IMR-90 (cell line): ENCODE measurements at regions not wholly inside any gene's neighbourhood (a gene's known extent, or its start where the extent isn't known, plus 50 kb on each side); places are given as distances from the start of the nearest gene placed in this dataset.

ENCODE experiments used
- ATAC-seq: fragments of 200-7000 bp; cut with Tn5 transposase; 2 replicates; pipeline ENCODE4 v1.9.1; 2020; ENCODE audit warnings: low read depth, mild to moderate bottlenecking, moderate library complexity
- BruUV-seq: library from RNA; stranded (reverse); fragments of 400-500 nt; replicated peaks from 2 replicates; lab custom pipeline; 2021; lab: Mats Ljungman, UMichigan
- CTCF ChIA-PET: fragments of 300-600 bp; formaldehyde crosslinking; extraction: SDS; loops from one replicate; lab custom pipeline; 2021; ENCODE audit warnings: antibody characterized with exemption; lab: Yijun Ruan, JAX
- POLR2A ChIA-PET: fragments of 300-600 bp; sonication (Branson Sonifier 250); formaldehyde crosslinking; loops from one replicate; lab custom pipeline; 2022; ENCODE audit warnings: antibody characterized with exemption; ENCODE audit not compliant: unreplicated experiment; lab: Charles Lee
- DNase-seq: peaks from one replicate; pipeline ENCODE4 v3.0.0; 2013
- H2AFZ ChIP-seq: replicated peaks from 2 replicates; pipeline ENCODE3; 2013; ENCODE audit warnings: low read length, mild to moderate bottlenecking; ENCODE audit not compliant: poor library complexity
- H2AK5ac ChIP-seq: 2 replicates; pipeline ENCODE4 v1.6.1; 2013; ENCODE audit warnings: low read depth, low read length, inconsistent platforms
- H2AK9ac ChIP-seq: replicated peaks from 2 replicates; pipeline ENCODE3; 2013; ENCODE audit warnings: mild to moderate bottlenecking, low read depth, low read length, moderate library complexity; ENCODE audit not compliant: poor library complexity
- H2BK120ac ChIP-seq: 2 replicates; pipeline ENCODE4 v1.6.1; 2013; ENCODE audit warnings: low read depth, low read length, inconsistent platforms
- H2BK15ac ChIP-seq: 3 replicates; pipeline ENCODE4 v1.6.1; 2013; ENCODE audit warnings: low read depth, low read length, inconsistent platforms
- H2BK20ac ChIP-seq: 2 replicates; pipeline ENCODE4 v1.6.1; 2013; ENCODE audit warnings: low read depth, mild to moderate bottlenecking, inconsistent platforms, low read length, moderate library complexity
- H2BK5ac ChIP-seq: 2 replicates; pipeline ENCODE4 v1.6.1; 2013; ENCODE audit warnings: mild to moderate bottlenecking, low read depth, low read length, inconsistent platforms; ENCODE audit not compliant: poor library complexity, severe bottlenecking
- H3K14ac ChIP-seq: replicated peaks from 2 replicates; pipeline ENCODE4 v1.6.1; 2013; ENCODE audit warnings: low read depth, low read length, inconsistent platforms
- H3K18ac ChIP-seq: 2 replicates; pipeline ENCODE4 v1.6.1; 2013; ENCODE audit warnings: low read depth, low read length, control low read depth
- H3K23ac ChIP-seq: 2 replicates; pipeline ENCODE4 v1.6.1; 2013; ENCODE audit warnings: low read depth, low read length, inconsistent platforms
- H3K27ac ChIP-seq: 2 replicates; pipeline ENCODE4 v1.5.1; 2013; ENCODE audit warnings: mild to moderate bottlenecking, control low read depth, low read length; ENCODE audit not compliant: insufficient read depth
- H3K27me3 ChIP-seq: 2 replicates; pipeline ENCODE4 v1.6.1; 2013; ENCODE audit warnings: low read length; ENCODE audit not compliant: control insufficient read depth, insufficient read depth
- H3K36me3 ChIP-seq: 2 replicates; pipeline ENCODE4 v1.6.1; 2013; ENCODE audit warnings: low read length, mixed read lengths; ENCODE audit not compliant: control insufficient read depth, insufficient read depth
- H3K4ac ChIP-seq: 2 replicates; pipeline ENCODE4 v1.6.1; 2013; ENCODE audit warnings: low read depth, low read length, inconsistent platforms
- H3K4me1 ChIP-seq: 2 replicates; pipeline ENCODE4 v1.6.1; 2013; ENCODE audit warnings: low read length, mixed read lengths; ENCODE audit not compliant: control insufficient read depth, insufficient read depth
- H3K4me2 ChIP-seq: 2 replicates; pipeline ENCODE4 v1.6.1; 2013; ENCODE audit warnings: low read depth, mild to moderate bottlenecking, control low read depth, low read length, moderate library complexity
- H3K4me3 ChIP-seq: 2 replicates; pipeline ENCODE4 v1.5.1; 2013; ENCODE audit warnings: low read depth, mild to moderate bottlenecking, control low read depth, low read length, moderate library complexity; ENCODE audit not compliant: insufficient read depth
- H3K56ac ChIP-seq: 2 replicates; pipeline ENCODE4 v1.6.1; 2013; ENCODE audit warnings: low read length, inconsistent platforms; ENCODE audit not compliant: insufficient read depth; ENCODE audit errors: extremely low read depth
- H3K79me1 ChIP-seq, 2 experiments: 2 replicates each; pipeline ENCODE4 v1.6.1; 2013; ENCODE audit warnings: low read length in 2 of 2, inconsistent platforms in 1 of 2, low read depth in 1 of 2
- H3K9ac ChIP-seq: 2 replicates; pipeline ENCODE4 v1.6.1; 2013; ENCODE audit warnings: low read depth, low read length, control low read depth
- H3K9me1 ChIP-seq: 2 replicates; pipeline ENCODE4 v1.6.1; 2013; ENCODE audit warnings: low read length, inconsistent platforms; ENCODE audit not compliant: insufficient read depth
- H3K9me3 ChIP-seq: 2 replicates; pipeline ENCODE4 v1.6.1; 2013; ENCODE audit warnings: low read length; ENCODE audit not compliant: control insufficient read depth, insufficient read depth
- H4K20me1 ChIP-seq: 2 replicates; pipeline ENCODE4 v1.6.1; 2013; ENCODE audit warnings: low read length, inconsistent platforms; ENCODE audit not compliant: insufficient read depth
- H4K5ac ChIP-seq: 2 replicates; pipeline ENCODE4 v1.6.1; 2013; ENCODE audit warnings: mild to moderate bottlenecking, low read depth, low read length, control low read depth
- H4K8ac ChIP-seq, 2 experiments: 2 replicates each; pipeline ENCODE4 v1.6.1; 2013; ENCODE audit warnings: low read depth in 2 of 2, low read length in 2 of 2, control low read depth in 1 of 2, inconsistent platforms in 1 of 2
- H4K91ac ChIP-seq: 2 replicates; pipeline ENCODE4 v1.6.1; 2013; ENCODE audit warnings: low read depth, low read length, inconsistent platforms; ENCODE audit not compliant: insufficient read depth
- BHLHE40 ChIP-seq: fragments of 150-350 bp; IDR thresholded peaks from 2 replicates; pipeline ENCODE4 v1.6.1; 2016; ENCODE audit warnings: mild to moderate bottlenecking, low read depth, low read length
- CEBPB ChIP-seq: IDR thresholded peaks from 2 replicates; pipeline ENCODE4 v1.6.1; 2012; ENCODE audit warnings: low read depth, low read length, improper control_type of control experiment
- CHD1 ChIP-seq: IDR thresholded peaks from 2 replicates; pipeline ENCODE4 v1.6.1; 2012; ENCODE audit warnings: low read depth, low read length, improper control_type of control experiment
- FOS ChIP-seq: fragments of 150-350 bp; IDR thresholded peaks from 2 replicates; pipeline ENCODE4 v1.6.1; 2016; ENCODE audit warnings: low read depth, low read length
- MAFK ChIP-seq: IDR thresholded peaks from 2 replicates; pipeline ENCODE4 v1.6.1; 2012; ENCODE audit warnings: low read depth, low read length, improper control_type of control experiment
- MAZ ChIP-seq: IDR thresholded peaks from 2 replicates; pipeline ENCODE4 v1.6.1; 2012; ENCODE audit warnings: low read depth, mild to moderate bottlenecking, low read length, improper control_type of control experiment, moderate library complexity, borderline replicate concordance
- MXI1 ChIP-seq: IDR thresholded peaks from 2 replicates; pipeline ENCODE4 v1.6.1; 2012; ENCODE audit warnings: low read depth, mild to moderate bottlenecking, low read length, moderate library complexity, borderline replicate concordance
- NFE2L2 ChIP-seq: fragments of 150-350 bp; IDR thresholded peaks from 2 replicates; pipeline ENCODE4 v1.6.1; 2016; ENCODE audit warnings: low read depth, mild to moderate bottlenecking, low read length
- POLR2A ChIP-seq: IDR thresholded peaks from 2 replicates; pipeline ENCODE4 v1.6.1; 2012; ENCODE audit warnings: mild to moderate bottlenecking, low read depth, low read length
- RAD21 ChIP-seq: IDR thresholded peaks from 2 replicates; pipeline ENCODE4 v1.6.1; 2012; ENCODE audit warnings: low read length, improper control_type of control experiment
- RCOR1 ChIP-seq: IDR thresholded peaks from 2 replicates; pipeline ENCODE4 v1.6.1; 2012; ENCODE audit warnings: mild to moderate bottlenecking, low read length, improper control_type of control experiment; ENCODE audit not compliant: insufficient replicate concordance
- RFX5 ChIP-seq: IDR thresholded peaks from 2 replicates; pipeline ENCODE4 v1.8.0; 2012; ENCODE audit warnings: low read depth, mild to moderate bottlenecking, low read length, moderate library complexity
- SMC3 ChIP-seq: fragments of 150-350 bp; IDR thresholded peaks from 2 replicates; pipeline ENCODE4 v1.6.1; 2016; ENCODE audit warnings: low read depth, mild to moderate bottlenecking, antibody characterized with exemption, low read length, moderate library complexity
- WGBS, 2 experiments: methylation state at CpG; one replicate each; pipeline versions ENCODE4 v1.1.5 to v1.1.7; 2013; ENCODE audit warnings: missing lambda C conversion rate in 2 of 2; ENCODE audit not compliant: insufficient read length in 1 of 2; ENCODE audit errors: extremely low coverage in 2 of 2; 5-methylcytosine and 5-hydroxymethylcytosine counted together
- dilution Hi-C: fragments of 300-500 bp; cut with HindIII; formaldehyde crosslinking; loops from one replicate; pipeline ENCODE4 v1.14.3; 2018; ENCODE audit warnings: low sequenced_read_pairs; ENCODE audit not compliant: unreplicated experiment
- in situ Hi-C: fragments of 300-500 bp; cut with MboI; formaldehyde crosslinking; loops from 3 replicates; pipeline ENCODE4 v1.14.3; 2019; ENCODE audit warnings: low sequenced_read_pairs, inconsistent platforms, mixed read lengths
- intact Hi-C: fragments of 100-400 bp; cut with micrococcal nuclease; formaldehyde crosslinking; loops from 2 replicates; pipeline ENCODE4 v1.10.0; 2022
- TF ChIP-seq, protein P1 (sequence below): conservative IDR thresholded peaks from 2 replicates; pipeline ENCODE4 v1.5.1; 2012; ENCODE audit warnings: mild to moderate bottlenecking, low read depth, low read length, improper control_type of control experiment
- TF ChIP-seq, protein P2 (sequence below): fragments of 150-350 bp; IDR thresholded peaks from 2 replicates; pipeline ENCODE4 v1.6.1; 2017; ENCODE audit warnings: mild to moderate bottlenecking, antibody characterized with exemption, low read length, low read depth
- TF ChIP-seq, protein P3 (sequence below): fragments of 150-350 bp; IDR thresholded peaks from 2 replicates; pipeline ENCODE4 v1.6.1; 2016; ENCODE audit warnings: low read depth, mild to moderate bottlenecking, low read length, moderate library complexity, borderline replicate concordance

DNA sequence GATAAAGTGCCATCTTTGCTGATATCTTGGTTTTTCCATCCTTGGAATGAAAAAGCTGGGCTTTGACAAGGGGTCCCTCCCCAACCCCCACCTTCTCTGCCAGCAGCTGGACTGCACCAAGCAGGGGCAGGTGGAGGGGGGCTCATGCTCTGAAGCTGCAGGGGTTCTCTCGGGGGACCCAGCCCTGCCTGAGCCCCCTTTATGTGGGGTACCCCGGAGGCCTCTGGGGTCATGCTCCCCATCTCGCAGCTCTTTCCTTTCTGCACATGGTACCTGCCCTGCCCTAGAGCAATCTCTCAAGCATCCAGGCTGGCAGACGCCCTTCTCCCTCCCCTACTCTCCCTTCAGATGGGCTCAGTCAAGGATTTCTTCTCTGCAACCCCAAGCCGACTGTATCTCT lies 146.7 kb upstream of the PTPN1 start:
- no TSS peak for BruUV-seq
- H3K4ac ChIP-seq = no peak overlapping the region
- no peak overlapping the region for H3K23ac ChIP-seq

More for the DNA sequence above, 146.7 kb upstream of the PTPN1 start:
- H3K27ac ChIP-seq = no peak overlapping the region
- 0 out of 2 replicates have a peak, but pooled peaks cover 3% of the 10 kb centered on the region for H3K9me1 ChIP-seq
- in situ Hi-C loops (no loop called here), intact Hi-C loops (no loop called here), dilution Hi-C loops (no loop called here)
- no peak overlapping the region for H2BK120ac ChIP-seq
- H2BK20ac ChIP-seq = no peak overlapping the region
- H3K14ac ChIP-seq = no peak overlapping the region
- H3K27me3 ChIP-seq = no peaks in the 10 kb centered on the region
- no peak overlapping the region for H3K4me3 ChIP-seq
- H2BK15ac ChIP-seq = 0 out of 3 replicates have a peak overlapping the region, but pooled peaks have one; percentile 47
- WGBS, 2 experiments = 90% methylated on average over 2 of the region's 5 CpGs; no CpG with 5 or more reads in 1 of the 2 experiments
- H3K9ac ChIP-seq = no peak overlapping the region
- H2AK5ac ChIP-seq = no peak overlapping the region
- no peak overlapping the region for H2AFZ ChIP-seq
- H3K36me3 ChIP-seq = no peaks in the 10 kb centered on the region
- no peak overlapping the region for H2BK5ac ChIP-seq
- POLR2A ChIA-PET = no interaction called here
- ATAC-seq (no peak), DNase-seq (no peak)
- no peaks in the 10 kb centered on the region for H4K20me1 ChIP-seq
- CTCF ChIA-PET = no interaction called here
- no peaks in the 10 kb centered on the region for H3K79me1 ChIP-seq
- no peak overlapping the region for H3K56ac ChIP-seq
- no peaks in the 10 kb centered on the region for H3K9me3 ChIP-seq
- no peak overlapping the region for H4K8ac ChIP-seq
- H3K4me2 ChIP-seq = no peak overlapping the region
- H4K91ac ChIP-seq = no peak overlapping the region
- no peak overlapping the region for H4K5ac ChIP-seq
- H2AK9ac ChIP-seq = no peak overlapping the region
- H3K18ac ChIP-seq = no peak overlapping the region
- TF ChIP-seq RAD21 (no peak), MAZ (no peak), RCOR1 (no peak), SMC3 (no peak), CEBPB (no peak), POLR2A (no peak), MAFK (no peak), BHLHE40 (no peak), NFE2L2 (no peak), MXI1 (no peak), CHD1 (no peak), FOS (no peak), RFX5 (no peak)
- TF ChIP-seq, protein P1, sequence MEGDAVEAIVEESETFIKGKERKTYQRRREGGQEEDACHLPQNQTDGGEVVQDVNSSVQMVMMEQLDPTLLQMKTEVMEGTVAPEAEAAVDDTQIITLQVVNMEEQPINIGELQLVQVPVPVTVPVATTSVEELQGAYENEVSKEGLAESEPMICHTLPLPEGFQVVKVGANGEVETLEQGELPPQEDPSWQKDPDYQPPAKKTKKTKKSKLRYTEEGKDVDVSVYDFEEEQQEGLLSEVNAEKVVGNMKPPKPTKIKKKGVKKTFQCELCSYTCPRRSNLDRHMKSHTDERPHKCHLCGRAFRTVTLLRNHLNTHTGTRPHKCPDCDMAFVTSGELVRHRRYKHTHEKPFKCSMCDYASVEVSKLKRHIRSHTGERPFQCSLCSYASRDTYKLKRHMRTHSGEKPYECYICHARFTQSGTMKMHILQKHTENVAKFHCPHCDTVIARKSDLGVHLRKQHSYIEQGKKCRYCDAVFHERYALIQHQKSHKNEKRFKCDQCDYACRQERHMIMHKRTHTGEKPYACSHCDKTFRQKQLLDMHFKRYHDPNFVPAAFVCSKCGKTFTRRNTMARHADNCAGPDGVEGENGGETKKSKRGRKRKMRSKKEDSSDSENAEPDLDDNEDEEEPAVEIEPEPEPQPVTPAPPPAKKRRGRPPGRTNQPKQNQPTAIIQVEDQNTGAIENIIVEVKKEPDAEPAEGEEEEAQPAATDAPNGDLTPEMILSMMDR = no peak
- TF ChIP-seq, protein P2, sequence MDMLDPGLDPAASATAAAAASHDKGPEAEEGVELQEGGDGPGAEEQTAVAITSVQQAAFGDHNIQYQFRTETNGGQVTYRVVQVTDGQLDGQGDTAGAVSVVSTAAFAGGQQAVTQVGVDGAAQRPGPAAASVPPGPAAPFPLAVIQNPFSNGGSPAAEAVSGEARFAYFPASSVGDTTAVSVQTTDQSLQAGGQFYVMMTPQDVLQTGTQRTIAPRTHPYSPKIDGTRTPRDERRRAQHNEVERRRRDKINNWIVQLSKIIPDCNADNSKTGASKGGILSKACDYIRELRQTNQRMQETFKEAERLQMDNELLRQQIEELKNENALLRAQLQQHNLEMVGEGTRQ = no peak
- TF ChIP-seq, protein P3, sequence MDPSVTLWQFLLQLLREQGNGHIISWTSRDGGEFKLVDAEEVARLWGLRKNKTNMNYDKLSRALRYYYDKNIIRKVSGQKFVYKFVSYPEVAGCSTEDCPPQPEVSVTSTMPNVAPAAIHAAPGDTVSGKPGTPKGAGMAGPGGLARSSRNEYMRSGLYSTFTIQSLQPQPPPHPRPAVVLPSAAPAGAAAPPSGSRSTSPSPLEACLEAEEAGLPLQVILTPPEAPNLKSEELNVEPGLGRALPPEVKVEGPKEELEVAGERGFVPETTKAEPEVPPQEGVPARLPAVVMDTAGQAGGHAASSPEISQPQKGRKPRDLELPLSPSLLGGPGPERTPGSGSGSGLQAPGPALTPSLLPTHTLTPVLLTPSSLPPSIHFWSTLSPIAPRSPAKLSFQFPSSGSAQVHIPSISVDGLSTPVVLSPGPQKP = no peak
- H3K4me1 ChIP-seq = no peaks in the 10 kb centered on the region
